NCI-H2227 (cell line): ENCODE measurements at regions not wholly inside any gene's neighbourhood (a gene's known extent, or its start where the extent isn't known, plus 50 kb on each side); places are given as distances from the start of the nearest gene placed in this dataset.

ENCODE experiments used
- DNase-seq: peaks from one replicate; lab custom pipeline; 2025; ENCODE audit not compliant: unreplicated experiment; lab: John Stamatoyannopoulos, UW

- no peak for DNase-seq
Measured at GRCh38 chr2:731711-732110, 54.5 kb upstream of the TMEM18 start.

DNA sequence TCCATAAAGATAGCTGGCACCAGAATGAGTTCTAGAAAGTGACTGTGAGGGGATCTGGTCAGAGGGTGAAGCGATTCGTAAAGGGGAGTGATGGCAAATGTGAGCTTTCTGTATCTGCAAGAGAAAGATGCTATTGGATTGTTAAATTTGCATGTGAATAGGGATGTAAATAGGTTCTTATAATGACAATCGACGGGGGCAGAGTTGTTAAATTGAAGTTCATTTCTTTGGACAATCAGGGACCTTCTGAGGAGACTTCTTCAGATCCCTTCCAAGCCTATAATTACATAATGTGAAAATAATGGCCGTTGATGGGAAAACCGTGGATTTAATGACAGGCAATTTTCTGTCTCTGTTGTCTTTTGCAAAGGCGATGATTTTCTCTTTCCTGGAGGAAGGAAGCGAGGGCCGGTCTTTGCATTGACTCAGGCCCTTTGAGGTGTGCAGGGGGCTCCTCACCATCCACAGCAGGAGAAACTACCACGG lies 52.2 kb upstream of the TMEM18 start:
- peak; percentile 36 for DNase-seq

- no peak for DNase-seq
Measured at GRCh38 chr2:728165-728564, 51.0 kb upstream of the TMEM18 start.

DNA sequence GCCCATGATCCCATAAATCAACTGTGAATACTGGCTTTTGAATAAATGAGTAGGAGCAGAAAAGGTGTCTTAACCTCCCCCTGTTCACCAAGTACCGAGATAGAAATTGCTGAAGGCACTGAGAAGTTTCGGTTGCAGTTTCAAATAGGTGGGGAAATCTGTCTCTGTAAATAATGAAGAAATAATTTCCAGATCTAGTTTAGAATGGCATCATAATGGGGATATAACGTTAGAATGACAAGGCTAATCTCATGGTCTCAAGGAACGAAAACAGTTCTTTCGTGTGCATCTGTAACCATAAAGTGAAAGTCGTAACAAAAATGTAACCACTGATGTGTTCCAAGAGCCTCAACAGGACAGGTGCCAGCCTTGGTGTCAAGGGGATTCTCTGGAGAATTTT lies 49.9 kb upstream of the TMEM18 start:
- no peak for DNase-seq
